ENCODE measurements at regions not wholly inside any gene's neighbourhood (a gene's known extent, or its start where the extent isn't known, plus 50 kb on each side); places are given as distances from the start of the nearest gene placed in this dataset.

- TF ChIP-seq POLR2A (IDR thresholded peaks at IDR 0.05; ENCODE audit: low read length) = no peak
- TF ChIP-seq GATA1 (IDR thresholded peaks at IDR 0.05; ENCODE audit: low read depth, low read length) = no peak
Measured at GRCh38 chr4:106615961-106616360, 247.4 kb upstream of the GIMD1 start.
